ENCODE measurements at regions not wholly inside any gene's neighbourhood (a gene's known extent, or its start where the extent isn't known, plus 50 kb on each side); places are given as distances from the start of the nearest gene placed in this dataset.

GRCh38 chr18:38263066-38263465 lies 697.5 kb upstream of the CELF4 start:
- TF ChIP-seq NFRKB (IDR thresholded peaks at IDR 0.05) (no peak), FOXM1 (IDR thresholded peaks at IDR 0.05; ENCODE audit: borderline replicate concordance) (no peak), HDGF (IDR thresholded peaks at IDR 0.05; ENCODE audit: borderline replicate concordance) (no peak), LEF1 (IDR thresholded peaks at IDR 0.05; ENCODE audit: borderline replicate concordance) (no peak), SP1 (IDR thresholded peaks at IDR 0.05) (no peak), FOXK2 (IDR thresholded peaks at IDR 0.05) (no peak), ZNF384 (IDR thresholded peaks at IDR 0.05) (no peak), BHLHE40 (IDR thresholded peaks at IDR 0.05; ENCODE audit: borderline replicate concordance) (no peak), ARNT (IDR thresholded peaks at IDR 0.05) (no peak), L3MBTL2 (conservative IDR thresholded peaks at IDR 0.05) (no peak), ELF4 (IDR thresholded peaks at IDR 0.05) (no peak), PKNOX1 (IDR thresholded peaks at IDR 0.05) (no peak), CTBP1 (IDR thresholded peaks at IDR 0.05; ENCODE audit: borderline replicate concordance) (no peak)

All from HEK293T (cell line).